K562 (cell line): ENCODE measurements at regions not wholly inside any gene's neighbourhood (a gene's known extent, or its start where the extent isn't known, plus 50 kb on each side); places are given as distances from the start of the nearest gene placed in this dataset.

Experiments
- ATAC-seq: fragments of 200-7000 bp; cut with Tn5 transposase; 3 replicates; pipeline ENCODE4 v1.9.1; 2020; ENCODE audit warnings: moderate library complexity
- BruUV-seq: library from RNA; stranded (reverse); fragments of 400-500 nt; replicated peaks from 2 replicates; lab custom pipeline; 2021; lab: Mats Ljungman, UMichigan
- CTCF ChIA-PET: fragments of 300-600 bp; formaldehyde crosslinking; extraction: SDS; loops from one replicate; lab custom pipeline; 2021; ENCODE audit warnings: low intra/inter-chr PET ratio; lab: Yijun Ruan, JAX
- POLR2A ChIA-PET: fragments of 300-600, 350-650 bp; sonication (Branson Sonifier 250); formaldehyde crosslinking; extraction: SDS; loops from one replicate; lab custom pipeline; 2021; ENCODE audit warnings: antibody characterized with exemption, inconsistent platforms; lab: Yijun Ruan, JAX
- DNase-seq, 4 experiments: peaks; one replicate each; pipeline versions ENCODE4 v3.0.0 to v3.0.0-alpha.2; 2011 to 2018; ENCODE audit warnings: low spot score in 3 of 4, mixed read lengths in 3 of 4; ENCODE audit errors: extremely low read depth in 1 of 4
- FAIRE-seq: peaks from 2 replicates; lab custom pipeline; 2011; peaks lifted over from hg19 to GRCh38; lab: Jason Lieb, UNC
- H2AFZ ChIP-seq: 2 replicates; pipeline ENCODE4 v1.6.0; 2011; ENCODE audit warnings: low read depth, low read length, control low read depth, inconsistent platforms
- H3K27ac ChIP-seq: fragments of 200-600 bp; 3 replicates; pipeline ENCODE4 v1.8.0; 2011; ENCODE audit warnings: low read depth, mild to moderate bottlenecking, control low read depth, inconsistent platforms, low read length, moderate library complexity, mixed read lengths; ENCODE audit errors: extremely low read depth
- H3K27me3 ChIP-seq, 2 experiments: fragments of 300-600 bp in 1 of 2; 2 replicates in 1 of 2; 3 replicates in 1 of 2; pipeline versions ENCODE4 v1.6.0 to v1.8.0; 2011; ENCODE audit warnings: inconsistent platforms in 2 of 2, low read length in 2 of 2, mild to moderate bottlenecking in 1 of 2, mixed read lengths in 1 of 2, moderate library complexity in 1 of 2; ENCODE audit not compliant: control insufficient read depth in 2 of 2, insufficient read depth in 2 of 2
- H3K36me3 ChIP-seq: fragments of 300-600 bp; 3 replicates; pipeline ENCODE4 v1.8.0; 2011; ENCODE audit warnings: mild to moderate bottlenecking, low read length, inconsistent platforms; ENCODE audit not compliant: control insufficient read depth, insufficient read depth
- H3K4me1 ChIP-seq, 2 experiments: fragments of 200-600 bp in 1 of 2; replicated peaks in 1 of 2; 2 replicates in 1 of 2; 3 replicates in 1 of 2; pipeline versions ENCODE4 v1.5.1 to v1.8.0; 2011; ENCODE audit warnings: inconsistent platforms in 2 of 2, low read length in 2 of 2, mild to moderate bottlenecking in 1 of 2, mixed read lengths in 1 of 2, moderate library complexity in 1 of 2; ENCODE audit not compliant: control insufficient read depth in 2 of 2, insufficient read depth in 2 of 2
- H3K4me2 ChIP-seq: 2 replicates; pipeline ENCODE4 v1.6.1; 2011; ENCODE audit warnings: low read length, control low read depth, inconsistent platforms, mixed read lengths; ENCODE audit not compliant: insufficient read depth
- H3K4me3 ChIP-seq: fragments of 200-600 bp; sonication (generic), shearing (Covaris generic); 2 replicates; pipeline ENCODE4 v1.5.1; 2016; ENCODE audit warnings: control low read depth, inconsistent platforms
- H3K79me2 ChIP-seq: fragments of 200-600 bp; 3 replicates; pipeline ENCODE4 v1.8.0; 2011; ENCODE audit warnings: low read length, inconsistent platforms; ENCODE audit not compliant: control insufficient read depth, insufficient read depth
- H3K9ac ChIP-seq, 2 experiments: 2 replicates each; pipeline versions ENCODE4 v1.6.0 to v1.6.1; 2011; ENCODE audit warnings: low read depth in 2 of 2, low read length in 2 of 2, control low read depth in 1 of 2, inconsistent platforms in 1 of 2, mild to moderate bottlenecking in 1 of 2, mixed read lengths in 1 of 2; ENCODE audit not compliant: insufficient read depth in 1 of 2
- H3K9me1 ChIP-seq: one replicate; pipeline ENCODE4 v1.6.0; 2011; ENCODE audit warnings: inconsistent platforms, mild to moderate bottlenecking, low read length, moderate library complexity; ENCODE audit not compliant: control insufficient read depth, insufficient read depth
- H3K9me3 ChIP-seq: replicated peaks from 2 replicates; pipeline ENCODE4 v1.5.1; 2011; ENCODE audit warnings: low read depth, low read length, inconsistent platforms; ENCODE audit not compliant: control insufficient read depth, insufficient read depth
- H4K20me1 ChIP-seq: replicated peaks from 2 replicates; pipeline ENCODE4 v1.6.1; 2011; ENCODE audit warnings: low read length, inconsistent platforms, mixed read lengths; ENCODE audit not compliant: control insufficient read depth, insufficient read depth
- HNRNPK ChIP-seq: fragments of 200-400 bp; formaldehyde crosslinking; IDR thresholded peaks from one replicate; pipeline ENCODE4 v1.6.1; 2018; ENCODE audit warnings: mild to moderate bottlenecking, low read depth, low read length; ENCODE audit not compliant: poor library complexity, severe bottlenecking
- KAT2B ChIP-seq: IDR thresholded peaks from one replicate; pipeline ENCODE4 v1.6.1; 2012; ENCODE audit warnings: low read depth, mild to moderate bottlenecking, control low read depth, inconsistent platforms, low read length, moderate library complexity
- RBM22 ChIP-seq: fragments of 200-400 bp; formaldehyde crosslinking; IDR thresholded peaks from 2 replicates; pipeline ENCODE4 v1.6.1; 2018; ENCODE audit warnings: low read length, low read depth; ENCODE audit not compliant: poor library complexity, severe bottlenecking
- SNRNP70 ChIP-seq: fragments of 200-400 bp; formaldehyde crosslinking; optimal IDR thresholded peaks from 2 replicates; pipeline ENCODE3; 2017; ENCODE audit warnings: low read depth, low read length
- THRA ChIP-seq: fragments of 450-650 bp; IDR thresholded peaks from 2 replicates; pipeline ENCODE4 v1.6.1; 2017; ENCODE audit warnings: mild to moderate bottlenecking, moderate library complexity
- U2AF2 ChIP-seq: fragments of 200-400 bp; formaldehyde crosslinking; optimal IDR thresholded peaks from 2 replicates; pipeline ENCODE3; 2017; ENCODE audit warnings: low read depth, mild to moderate bottlenecking, low read length
- YY1 ChIP-seq, 3 experiments: IDR thresholded peaks; 2 replicates each; pipeline ENCODE4 v1.6.1; 2011; ENCODE audit warnings: low read length in 2 of 3, mild to moderate bottlenecking in 2 of 3, moderate library complexity in 2 of 3, borderline replicate concordance in 1 of 3, control low read depth in 1 of 3, low read depth in 1 of 3; ENCODE audit not compliant: insufficient read depth in 3 of 3, insufficient replicate concordance in 2 of 3, control insufficient read depth in 1 of 3, insufficient read length in 1 of 3; ENCODE audit errors: extremely low read depth in 1 of 3
- ZNF354B ChIP-seq: fragments of 250-450 bp; sonication (Bioruptor Pico); IDR thresholded peaks from 2 replicates; pipeline ENCODE4 v1.4.0; 2020
- WGBS: fragments of 100-300 bp; shearing (Covaris generic); methylation state at CpG from one replicate; pipeline ENCODE4 v1.1.6; 2016; ENCODE audit warnings: low coverage, mixed read lengths; ENCODE audit not compliant: insufficient coverage; ENCODE audit errors: missing lambda C conversion rate; 5-methylcytosine and 5-hydroxymethylcytosine counted together
- in situ Hi-C: fragments of 300-500 bp; cut with MboI; formaldehyde crosslinking; loops from 4 replicates; pipeline ENCODE4 v1.15.0; 2018; ENCODE audit warnings: inconsistent platforms, mixed read lengths
- intact Hi-C: fragments of 100-400 bp; cut with micrococcal nuclease; formaldehyde crosslinking; loops from 2 replicates; pipeline ENCODE4 v1.14.2; 2022

GRCh38 chr7:3250725-3251124 is 50.3 kb upstream of the SDK1 start:
- WGBS, result 0% methylated on average over 5 of the region's 5 CpGs
- CTCF ChIA-PET, result no interaction called here
- Histone ChIP-seq H3K4me3 (no peak overlapping the region), H4K20me1 (no peaks in the 10 kb centered on the region), H2AFZ (no peak overlapping the region), H3K79me2 (no peaks in the 10 kb centered on the region)
- intact Hi-C loops, result no loop called here
- TF ChIP-seq U2AF2, result no peak
- no peak for TF ChIP-seq ZNF354B (CRISPR knock-in tag)
- no peak for TF ChIP-seq KAT2B
- no peak for TF ChIP-seq YY1 (IDR thresholded peaks at IDR 0.05; ENCODE audit: borderline replicate concordance in 1 of 3, control insufficient read depth in 1 of 3, extremely low read depth in 1 of 3, insufficient read depth in 3 of 3, insufficient read length in 1 of 3, insufficient replicate concordance in 2 of 3, low read depth in 1 of 3, low read length in 2 of 3)
- TF ChIP-seq HNRNPK, result no peak
- TF ChIP-seq THRA, result no peak
- TF ChIP-seq RBM22, result no peak
- TF ChIP-seq SNRNP70, result no peak
- TF ChIP-seq, all 486 proteins: peak for 0
- ATAC-seq (no peak), DNase-seq (no peak), FAIRE-seq (no peak)
- Histone ChIP-seq H3K9me1 (no peaks in the 10 kb centered on the region), H3K36me3 (no peaks in the 10 kb centered on the region), H3K4me2 (no peak overlapping the region), H3K4me1 (no peaks in the 10 kb centered on the region), H3K9me3 (no peaks in the 10 kb centered on the region), H3K9ac (no peak overlapping the region), H3K27ac (no peak overlapping the region), H3K27me3 (no peaks in the 10 kb centered on the region; a peak in 1 of 5 replicates)
- POLR2A ChIA-PET, result no interaction called here
- in situ Hi-C loops, result no loop called here
- no TSS peak for BruUV-seq
